SU-DHL-6 (cell line): ENCODE measurements at regions not wholly inside any gene's neighbourhood (a gene's known extent, or its start where the extent isn't known, plus 50 kb on each side); places are given as distances from the start of the nearest gene placed in this dataset.

ENCODE experiments used
- H2AFZ ChIP-seq: fragments of 200-600 bp; sonication (generic); 2 replicates; pipeline ENCODE4 v1.6.1; 2014; ENCODE audit warnings: low read depth, mild to moderate bottlenecking, moderate library complexity, mixed read lengths, antibody characterized with exemption, low read length; ENCODE audit not compliant: severe bottlenecking
- H3F3A ChIP-seq: fragments of 200-600 bp; shearing (Covaris generic); 2 replicates; pipeline ENCODE4 v1.6.0; 2016; ENCODE audit warnings: antibody characterized with exemption, mild to moderate bottlenecking; ENCODE audit not compliant: insufficient read depth
- H3K27ac ChIP-seq: fragments of 200-600 bp; sonication (generic); 2 replicates; pipeline ENCODE4 v1.5.1; 2016; ENCODE audit warnings: low read depth, mild to moderate bottlenecking, low read length, moderate library complexity, mixed read lengths
- H3K27me3 ChIP-seq: fragments of 200-600 bp; sonication (generic), shearing (Covaris generic); 2 replicates; pipeline ENCODE4 v1.6.0; 2014; ENCODE audit warnings: mild to moderate bottlenecking, low read length
- H3K36me3 ChIP-seq: fragments of 200-600 bp; sonication (generic); 2 replicates; pipeline ENCODE4 v1.6.1; 2014; ENCODE audit warnings: mild to moderate bottlenecking, low read length, mixed read lengths
- H3K4me2 ChIP-seq: fragments of 300-600, 200-600 bp; shearing (Covaris generic), sonication (generic); 2 replicates; pipeline ENCODE4 v1.6.0; 2014; ENCODE audit warnings: low read length, low read depth, mild to moderate bottlenecking; ENCODE audit not compliant: poor library complexity, severe bottlenecking
- H3K4me3 ChIP-seq: fragments of 200-600 bp; sonication (generic); 2 replicates; pipeline ENCODE4 v1.5.1; 2014; ENCODE audit warnings: antibody characterized with exemption, low read length, mild to moderate bottlenecking, mixed read lengths; ENCODE audit not compliant: insufficient read depth, poor library complexity, severe bottlenecking
- H3K79me2 ChIP-seq: fragments of 200-600 bp; sonication (generic); 2 replicates; pipeline ENCODE4 v1.6.1; 2014; ENCODE audit warnings: mild to moderate bottlenecking, low read length, moderate library complexity; ENCODE audit not compliant: insufficient read depth
- H3K9ac ChIP-seq: fragments of 200-600 bp; sonication (generic); 2 replicates; pipeline ENCODE4 v1.7.0; 2014; ENCODE audit warnings: mild to moderate bottlenecking, low read length
- H3K9me2 ChIP-seq: fragments of 200-600 bp; sonication (generic); replicated peaks from 2 replicates; pipeline ENCODE4 v1.6.1; 2014; ENCODE audit warnings: low read length; ENCODE audit not compliant: insufficient read depth
- H3K9me3 ChIP-seq: fragments of 200-600 bp; sonication (generic); 2 replicates; pipeline ENCODE4 v1.6.1; 2014; ENCODE audit warnings: low read length, mixed read lengths; ENCODE audit not compliant: insufficient read depth
- H4K20me1 ChIP-seq: fragments of 200-600 bp; sonication (generic); 2 replicates; pipeline ENCODE4 v1.6.1; 2014; ENCODE audit warnings: low read depth, mild to moderate bottlenecking, antibody characterized with exemption, low read length, moderate library complexity, mixed read lengths
- EZH2phosphoT487 ChIP-seq: fragments of 200-600 bp; sonication (generic), shearing (Covaris generic); conservative IDR thresholded peaks from 2 replicates; pipeline ENCODE4 v1.6.1; 2018; ENCODE audit warnings: mild to moderate bottlenecking, antibody characterized with exemption, low read length, moderate library complexity, mixed read lengths
- TF ChIP-seq, protein P1 (sequence below): fragments of 200-600 bp; sonication (generic); IDR thresholded peaks from one replicate; pipeline ENCODE4 v1.5.1; 2017; ENCODE audit warnings: antibody characterized with exemption, mild to moderate bottlenecking, low read length, moderate library complexity; ENCODE audit not compliant: insufficient read depth, poor library complexity, severe bottlenecking

DNA sequence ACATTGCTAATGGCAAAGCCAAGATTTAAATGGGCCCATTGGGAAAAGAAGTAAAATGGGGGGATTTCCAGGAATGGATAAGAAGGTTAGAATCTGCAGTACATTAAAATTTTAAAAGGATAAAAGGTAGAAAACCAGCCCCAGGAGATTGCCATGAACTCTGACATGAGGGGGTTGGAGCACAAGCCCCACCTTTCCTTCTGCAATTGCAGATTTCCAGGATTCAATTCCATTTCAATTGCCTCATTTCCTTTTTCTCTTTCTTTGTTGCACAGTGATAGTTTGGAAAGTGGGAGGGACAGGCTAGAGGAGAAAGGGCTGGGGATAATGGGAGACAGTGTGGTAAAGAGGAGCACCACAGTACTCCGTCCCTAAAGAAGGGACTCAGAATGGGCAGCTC, 238.5 kb upstream of the RAB4A start:
- H3K27me3 ChIP-seq = no peaks in the 10 kb centered on the region
- no peaks in the 10 kb centered on the region for H3K79me2 ChIP-seq
- no peaks in the 10 kb centered on the region for H3F3A ChIP-seq
- H3K4me3 ChIP-seq = no peak overlapping the region
- H3K9me2 ChIP-seq = no peaks in the 10 kb centered on the region
- H3K9ac ChIP-seq = no peak overlapping the region
- H2AFZ ChIP-seq = no peak overlapping the region
- no peak overlapping the region for H3K4me2 ChIP-seq
- H4K20me1 ChIP-seq = no peaks in the 10 kb centered on the region
- H3K36me3 ChIP-seq = no peaks in the 10 kb centered on the region
- TF ChIP-seq, protein P1, sequence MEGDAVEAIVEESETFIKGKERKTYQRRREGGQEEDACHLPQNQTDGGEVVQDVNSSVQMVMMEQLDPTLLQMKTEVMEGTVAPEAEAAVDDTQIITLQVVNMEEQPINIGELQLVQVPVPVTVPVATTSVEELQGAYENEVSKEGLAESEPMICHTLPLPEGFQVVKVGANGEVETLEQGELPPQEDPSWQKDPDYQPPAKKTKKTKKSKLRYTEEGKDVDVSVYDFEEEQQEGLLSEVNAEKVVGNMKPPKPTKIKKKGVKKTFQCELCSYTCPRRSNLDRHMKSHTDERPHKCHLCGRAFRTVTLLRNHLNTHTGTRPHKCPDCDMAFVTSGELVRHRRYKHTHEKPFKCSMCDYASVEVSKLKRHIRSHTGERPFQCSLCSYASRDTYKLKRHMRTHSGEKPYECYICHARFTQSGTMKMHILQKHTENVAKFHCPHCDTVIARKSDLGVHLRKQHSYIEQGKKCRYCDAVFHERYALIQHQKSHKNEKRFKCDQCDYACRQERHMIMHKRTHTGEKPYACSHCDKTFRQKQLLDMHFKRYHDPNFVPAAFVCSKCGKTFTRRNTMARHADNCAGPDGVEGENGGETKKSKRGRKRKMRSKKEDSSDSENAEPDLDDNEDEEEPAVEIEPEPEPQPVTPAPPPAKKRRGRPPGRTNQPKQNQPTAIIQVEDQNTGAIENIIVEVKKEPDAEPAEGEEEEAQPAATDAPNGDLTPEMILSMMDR = no peak
- no peak for TF ChIP-seq EZH2phosphoT487
- H3K27ac ChIP-seq = no peak overlapping the region
- no peaks in the 10 kb centered on the region for H3K9me3 ChIP-seq

DNA sequence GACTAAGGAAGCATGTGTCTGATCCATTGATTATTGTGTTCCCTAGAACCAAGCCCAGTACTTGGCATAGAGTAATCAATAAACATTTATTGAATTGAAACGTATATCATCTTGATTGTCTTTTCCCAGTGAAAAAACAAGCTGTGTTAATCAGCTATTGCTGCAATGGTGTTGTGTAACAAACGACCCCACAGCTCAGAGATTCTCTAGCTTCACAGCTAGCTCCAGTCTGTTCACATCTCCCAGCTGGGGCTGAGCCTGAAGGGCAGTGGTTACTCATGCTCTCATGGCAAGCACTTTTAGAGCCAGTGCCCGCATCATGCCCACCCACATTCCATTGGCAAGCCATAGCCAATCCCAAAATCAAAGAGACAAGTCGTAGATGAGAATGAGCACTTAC, 237.4 kb upstream of the RAB4A start:
- TF ChIP-seq, protein P1 = no peak
- no peak for TF ChIP-seq EZH2phosphoT487
- Histone ChIP-seq H3K27ac (no peak overlapping the region), H4K20me1 (no peaks in the 10 kb centered on the region), H3K27me3 (no peaks in the 10 kb centered on the region), H3K4me2 (no peak overlapping the region), H3K79me2 (no peaks in the 10 kb centered on the region), H3F3A (no peaks in the 10 kb centered on the region), H3K36me3 (no peaks in the 10 kb centered on the region), H2AFZ (no peak overlapping the region), H3K9ac (no peak overlapping the region), H3K9me2 (no peaks in the 10 kb centered on the region), H3K9me3 (no peaks in the 10 kb centered on the region), H3K4me3 (no peak overlapping the region)

DNA sequence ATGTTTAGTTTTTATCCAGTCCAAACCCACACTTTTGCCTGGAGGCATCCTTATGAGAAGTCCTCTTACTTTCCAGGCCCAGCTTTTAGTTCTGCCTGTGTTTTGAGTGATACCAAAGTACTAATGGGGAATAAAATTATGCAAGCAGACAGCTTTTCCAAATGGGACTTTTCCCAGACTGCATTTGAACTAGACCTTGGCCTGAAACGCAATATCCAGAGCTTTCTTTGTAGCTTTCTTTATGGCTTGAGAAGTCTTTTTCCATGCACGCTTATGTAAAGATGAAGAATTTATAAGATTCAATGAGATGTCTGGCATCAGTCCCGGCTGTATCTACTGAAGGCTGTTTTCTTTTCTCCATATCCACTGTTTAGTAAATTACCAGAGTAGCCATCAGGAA, 236.6 kb upstream of the RAB4A start:
- no peaks in the 10 kb centered on the region for H3K27me3 ChIP-seq
- H3F3A ChIP-seq = no peaks in the 10 kb centered on the region
- no peaks in the 10 kb centered on the region for H4K20me1 ChIP-seq
- no peaks in the 10 kb centered on the region for H3K9me3 ChIP-seq
- no peak overlapping the region for H3K4me3 ChIP-seq
- no peaks in the 10 kb centered on the region for H3K79me2 ChIP-seq
- H3K9me2 ChIP-seq = no peaks in the 10 kb centered on the region
- no peak for TF ChIP-seq EZH2phosphoT487
- TF ChIP-seq, protein P1 = no peak
- no peak overlapping the region for H3K9ac ChIP-seq
- no peak overlapping the region for H2AFZ ChIP-seq
- H3K4me2 ChIP-seq = no peak overlapping the region
- no peaks in the 10 kb centered on the region for H3K36me3 ChIP-seq
- H3K27ac ChIP-seq = no peak overlapping the region
